Natural killer cell treated with Interleukin-12 subunit alpha and Interleukin-12 subunit beta and Interleukin-15 and Interleukin-18, amount 100 ng/mL, for 72 hours (primary cell): ENCODE measurements at regions not wholly inside any gene's neighbourhood (a gene's known extent, or its start where the extent isn't known, plus 50 kb on each side); places are given as distances from the start of the nearest gene placed in this dataset.
A peak's percentile ranks its signal among the peaks of the same experiment; 100 is the strongest.

Experiments used
- ATAC-seq, 2 donors: fragments of 150-1000 bp; cut with Tn5 transposase in 1 of 2; sonication (Bioruptor Pico), chemical (Tn5 transposase) in 1 of 2; 2 replicates each; pipeline ENCODE4 v1.10.0; 2021
- DNase-seq: peaks from one replicate; pipeline ENCODE4 v3.0.0; 2022; ENCODE audit warnings: low spot score
- H3K27ac Mint-ChIP-seq, 2 donors: 1 replicate in 1 of 2; 2 replicates in 1 of 2; pipeline ENCODE4 v1.8.0; 2022; ENCODE audit warnings: mixed read lengths in 2 of 2, mild to moderate bottlenecking in 1 of 2, moderate library complexity in 1 of 2
- H3K27me3 Mint-ChIP-seq, 2 donors: 1 replicate in 1 of 2; 2 replicates in 1 of 2; pipeline ENCODE4 v1.8.0; 2022; ENCODE audit warnings: mixed read lengths in 2 of 2
- H3K36me3 Mint-ChIP-seq: one replicate; pipeline ENCODE4 v1.8.0; 2022; ENCODE audit warnings: mixed read lengths
- H3K4me1 Mint-ChIP-seq, 2 donors: 1 replicate in 1 of 2; 2 replicates in 1 of 2; pipeline ENCODE4 v1.8.0; 2022; ENCODE audit warnings: low read depth in 2 of 2, mixed read lengths in 2 of 2, mild to moderate bottlenecking in 1 of 2
- H3K4me3 Mint-ChIP-seq: one replicate; pipeline ENCODE4 v1.8.0; 2022; ENCODE audit warnings: mixed read lengths
- H3K9me3 Mint-ChIP-seq: 2 replicates; pipeline ENCODE4 v1.8.0; 2022; ENCODE audit warnings: mixed read lengths

- Mint-ChIP-seq H3K9me3 (peaks cover 3% of the 10 kb centered on the region), H3K4me3 (no peak overlapping the region), H3K4me1 (no peaks in the 10 kb centered on the region), H3K27ac (no peak overlapping the region), H3K36me3 (no peaks in the 10 kb centered on the region), H3K27me3 (peaks cover 8 to 9% of the 10 kb centered on the region in 2 donors)
- DNase-seq (no peak), ATAC-seq (no peak)
Measured at GRCh38 chr14:87838931-87839330, 154.1 kb downstream of the GALC start.

GRCh38 chr14:87837296-87837695 is 155.7 kb downstream of the GALC start:
- DNase-seq = no peak
- H3K27ac Mint-ChIP-seq = no peak overlapping the region
- no peak for ATAC-seq
- H3K27me3 Mint-ChIP-seq = peaks cover 11 to 18% of the 10 kb centered on the region in 2 donors
- no peak overlapping the region for H3K4me3 Mint-ChIP-seq
- peaks cover 3% of the 10 kb centered on the region for H3K9me3 Mint-ChIP-seq
- no peaks in the 10 kb centered on the region for H3K4me1 Mint-ChIP-seq
- H3K36me3 Mint-ChIP-seq = no peaks in the 10 kb centered on the region

GRCh38 chr14:87834594-87834993 is 158.4 kb downstream of the GALC start:
- H3K27me3 Mint-ChIP-seq = peaks cover 15 to 25% of the 10 kb centered on the region in 2 donors
- H3K36me3 Mint-ChIP-seq = no peaks in the 10 kb centered on the region
- DNase-seq (no peak), ATAC-seq (no peak)
- no peak overlapping the region for H3K27ac Mint-ChIP-seq
- no peaks in the 10 kb centered on the region for H3K9me3 Mint-ChIP-seq
- H3K4me1 Mint-ChIP-seq = no peaks in the 10 kb centered on the region
- no peak overlapping the region for H3K4me3 Mint-ChIP-seq

GRCh38 chr14:87833026-87833425 is 160.0 kb downstream of the GALC start:
- Mint-ChIP-seq H3K27me3 (peaks cover 17 to 33% of the 10 kb centered on the region in 2 donors), H3K27ac (no peak overlapping the region), H3K4me3 (no peak overlapping the region), H3K36me3 (no peaks in the 10 kb centered on the region), H3K9me3 (peaks cover 3% of the 10 kb centered on the region), H3K4me1 (no peaks in the 10 kb centered on the region)
- ATAC-seq (no peak), DNase-seq (no peak)

GRCh38 chr14:87830443-87831096 is 162.4 kb downstream of the GALC start:
- no peak for DNase-seq
- ATAC-seq = no peak
- no peak overlapping the region for H3K27ac Mint-ChIP-seq

GRCh38 chr14:87829543-87829942 is 163.4 kb downstream of the GALC start:
- H3K4me3 Mint-ChIP-seq = no peak overlapping the region
- DNase-seq (no peak), ATAC-seq (no peak)
- no peaks in the 10 kb centered on the region for H3K4me1 Mint-ChIP-seq
- no peaks in the 10 kb centered on the region for H3K36me3 Mint-ChIP-seq
- H3K27ac Mint-ChIP-seq = no peak overlapping the region
- H3K27me3 Mint-ChIP-seq = peaks cover 17 to 40% of the 10 kb centered on the region in 2 donors
- peaks cover 3% of the 10 kb centered on the region for H3K9me3 Mint-ChIP-seq

More at GRCh38 chr14:87830443-87831096, 162.4 kb downstream of the GALC start:
- peaks cover 3% of the 10 kb centered on the region for H3K9me3 Mint-ChIP-seq
- no peaks in the 10 kb centered on the region for H3K4me1 Mint-ChIP-seq
- no peak overlapping the region for H3K4me3 Mint-ChIP-seq
- H3K36me3 Mint-ChIP-seq = no peaks in the 10 kb centered on the region
- H3K27me3 Mint-ChIP-seq = peaks cover 17 to 40% of the 10 kb centered on the region in 2 donors

GRCh38 chr14:87824266-87824665 is 168.7 kb downstream of the GALC start:
- DNase-seq = no peak
- H3K9me3 Mint-ChIP-seq = peaks cover 3% of the 10 kb centered on the region
- no peaks in the 10 kb centered on the region for H3K36me3 Mint-ChIP-seq
- H3K4me3 Mint-ChIP-seq = no peak overlapping the region
- no peak overlapping the region for H3K27ac Mint-ChIP-seq
- no peak for ATAC-seq
- peaks cover 8 to 15% of the 10 kb centered on the region in 2 donors for H3K27me3 Mint-ChIP-seq
- no peaks in the 10 kb centered on the region for H3K4me1 Mint-ChIP-seq

- Mint-ChIP-seq H3K36me3 (no peaks in the 10 kb centered on the region), H3K9me3 (peaks cover 8% of the 10 kb centered on the region), H3K4me3 (no peak overlapping the region), H3K27me3 (peaks cover 10 to 33% of the 10 kb centered on the region in 2 donors), H3K27ac (no peak overlapping the region), H3K4me1 (peaks cover 8% of the 10 kb centered on the region in 2 donors)
- DNase-seq (no peak), ATAC-seq (no peak)
Measured at GRCh38 chr14:87816416-87816815, 176.6 kb downstream of the GALC start.

GRCh38 chr14:87815121-87815520 is 177.9 kb downstream of the GALC start:
- Mint-ChIP-seq H3K27ac (no peak overlapping the region), H3K27me3 (peaks cover 10 to 33% of the 10 kb centered on the region in 2 donors), H3K4me3 (no peak overlapping the region), H3K9me3 (peaks cover 8% of the 10 kb centered on the region), H3K4me1 (peaks cover 8% of the 10 kb centered on the region in 2 donors), H3K36me3 (no peaks in the 10 kb centered on the region)
- ATAC-seq (no peak), DNase-seq (no peak)

GRCh38 chr14:87813686-87814085 is 179.3 kb downstream of the GALC start:
- Mint-ChIP-seq H3K27me3 (peaks cover 9 to 35% of the 10 kb centered on the region in 2 donors), H3K27ac (no peak overlapping the region), H3K4me1 (peaks cover 5 to 6% of the 10 kb centered on the region in 2 donors), H3K9me3 (peaks cover 5% of the 10 kb centered on the region), H3K4me3 (no peak overlapping the region), H3K36me3 (no peaks in the 10 kb centered on the region)
- no peak for ATAC-seq
- DNase-seq = no peak

GRCh38 chr14:87813211-87813610 is 179.8 kb downstream of the GALC start:
- Mint-ChIP-seq H3K27me3 (peaks cover 7 to 32% of the 10 kb centered on the region in 2 donors), H3K4me1 (peaks cover under 1% of the 10 kb centered on the region in 2 donors), H3K36me3 (no peaks in the 10 kb centered on the region), H3K27ac (no peak overlapping the region), H3K4me3 (no peak overlapping the region), H3K9me3 (peaks cover under 1% of the 10 kb centered on the region)
- no peak for ATAC-seq
- DNase-seq = no peak

GRCh38 chr14:87811246-87811645 is 181.7 kb downstream of the GALC start:
- Mint-ChIP-seq H3K4me3 (no peak overlapping the region), H3K9me3 (no peaks in the 10 kb centered on the region), H3K4me1 (no peaks in the 10 kb centered on the region), H3K27me3 (peaks cover 4 to 21% of the 10 kb centered on the region in 2 donors), H3K27ac (no peak overlapping the region), H3K36me3 (no peaks in the 10 kb centered on the region)
- no peak for DNase-seq
- ATAC-seq = no peak

- H3K9me3 Mint-ChIP-seq = no peaks in the 10 kb centered on the region
- H3K36me3 Mint-ChIP-seq = no peaks in the 10 kb centered on the region
- ATAC-seq (no peak), DNase-seq (no peak)
- H3K27ac Mint-ChIP-seq = no peak overlapping the region
- no peaks in the 10 kb centered on the region for H3K4me1 Mint-ChIP-seq
- no peak overlapping the region for H3K4me3 Mint-ChIP-seq
- H3K27me3 Mint-ChIP-seq = peaks cover 4 to 21% of the 10 kb centered on the region in 2 donors
Measured at GRCh38 chr14:87810711-87811110, 182.3 kb downstream of the GALC start.

GRCh38 chr14:87809261-87809660 is 183.7 kb downstream of the GALC start:
- H3K36me3 Mint-ChIP-seq = no peaks in the 10 kb centered on the region
- no peaks in the 10 kb centered on the region for H3K9me3 Mint-ChIP-seq
- H3K27ac Mint-ChIP-seq = no peak overlapping the region
- ATAC-seq (no peak), DNase-seq (no peak)
- H3K4me3 Mint-ChIP-seq = no peak overlapping the region
- H3K27me3 Mint-ChIP-seq = peaks cover 8 to 16% of the 10 kb centered on the region in 2 donors
- peaks cover 0 to 5% of the 10 kb centered on the region in 2 donors for H3K4me1 Mint-ChIP-seq

GRCh38 chr14:87805315-87805723 is 187.7 kb downstream of the GALC start:
- H3K27ac Mint-ChIP-seq = no peak overlapping the region
- peak; percentile 65 for DNase-seq
- H3K27me3 Mint-ChIP-seq = peaks cover 19% of the 10 kb centered on the region in 2 donors
- H3K4me3 Mint-ChIP-seq = no peak overlapping the region
- no peaks in the 10 kb centered on the region for H3K36me3 Mint-ChIP-seq
- H3K9me3 Mint-ChIP-seq = no peaks in the 10 kb centered on the region
- peak; percentile 62 to 67 for ATAC-seq
- peaks cover 0 to 5% of the 10 kb centered on the region in 2 donors for H3K4me1 Mint-ChIP-seq
